ENCODE measurements at regions not wholly inside any gene's neighbourhood (a gene's known extent, or its start where the extent isn't known, plus 50 kb on each side); places are given as distances from the start of the nearest gene placed in this dataset.

GRCh38 chr1:42041031-42041430, 112.2 kb upstream of the GUCA2B start:
- no peak for TF ChIP-seq CTCF (IDR thresholded peaks at IDR 0.05)
- no peak for TF ChIP-seq POLR2AphosphoS5 (IDR thresholded peaks at IDR 0.05; ENCODE audit: insufficient read depth in 1 of 2, low read depth in 1 of 2)
